SK-N-DZ (cell line): ENCODE measurements at regions not wholly inside any gene's neighbourhood (a gene's known extent, or its start where the extent isn't known, plus 50 kb on each side); places are given as distances from the start of the nearest gene placed in this dataset.

Experiments
- DNase-seq: peaks from one replicate; pipeline ENCODE4 v3.0.0-alpha.2; 2015; ENCODE audit warnings: low spot score

DNA sequence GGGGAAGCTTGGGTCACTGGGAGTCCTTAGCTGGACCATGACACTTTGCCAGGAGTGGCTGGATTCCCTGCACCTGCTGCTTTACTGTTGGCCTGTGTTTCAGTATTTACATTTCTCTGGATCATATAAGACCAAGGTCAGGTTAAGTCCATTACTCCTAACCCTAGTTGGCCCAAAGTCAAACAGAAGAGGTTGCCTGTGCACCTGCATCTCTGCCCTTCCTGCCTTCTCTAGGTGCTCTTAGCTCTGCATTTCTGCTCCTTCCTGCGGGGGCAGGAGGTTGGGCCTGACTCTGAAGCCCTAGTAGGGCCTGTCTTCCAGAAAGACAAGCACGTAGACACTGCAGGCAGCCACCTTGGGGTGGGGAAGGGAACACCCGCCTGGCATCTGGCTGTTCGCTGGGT is 124.3 kb downstream of the RPLP1 start:
- DNase-seq = no peak

DNA sequence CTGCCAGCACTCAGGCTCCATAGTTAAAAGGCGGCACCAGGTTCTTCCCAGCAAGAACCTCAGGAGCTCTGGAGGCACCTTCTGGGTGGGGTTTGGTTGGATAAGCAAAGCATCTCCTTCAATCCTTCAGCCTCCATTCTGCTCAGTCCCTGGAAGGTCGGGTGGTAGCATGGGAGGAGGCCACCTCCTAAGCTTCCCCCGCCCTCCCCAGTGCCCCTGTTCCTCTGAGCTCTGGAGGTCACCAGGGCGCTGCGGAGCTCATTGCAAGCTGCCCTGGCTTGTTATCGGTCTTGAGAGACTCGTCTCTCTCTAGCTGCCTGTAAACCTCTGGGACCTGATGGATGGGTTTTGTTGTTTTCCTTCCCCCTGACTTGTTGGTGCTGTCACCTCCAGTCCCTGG is 124.8 kb downstream of the RPLP1 start:
- no peak for DNase-seq

DNA sequence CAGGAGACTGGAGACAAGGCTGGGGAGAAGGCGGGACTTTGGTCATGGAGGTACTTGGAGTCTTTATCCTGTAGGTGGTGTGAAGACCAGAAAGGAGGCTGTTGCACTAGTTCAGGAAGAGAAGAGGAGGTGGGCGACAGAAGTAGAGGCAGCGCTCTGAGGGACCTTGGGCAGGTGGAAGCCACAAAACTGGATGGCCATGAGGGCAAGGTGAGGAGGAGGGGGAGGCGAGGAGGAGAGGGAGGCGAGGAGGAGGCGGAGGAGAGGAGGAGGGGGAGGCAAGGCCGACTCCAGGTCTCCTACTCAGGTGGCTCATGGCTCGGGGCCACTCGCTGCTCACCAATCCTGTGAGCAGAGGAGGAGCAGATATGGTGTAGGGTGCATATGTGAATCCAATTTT is 125.6 kb downstream of the RPLP1 start:
- no peak for DNase-seq

DNA sequence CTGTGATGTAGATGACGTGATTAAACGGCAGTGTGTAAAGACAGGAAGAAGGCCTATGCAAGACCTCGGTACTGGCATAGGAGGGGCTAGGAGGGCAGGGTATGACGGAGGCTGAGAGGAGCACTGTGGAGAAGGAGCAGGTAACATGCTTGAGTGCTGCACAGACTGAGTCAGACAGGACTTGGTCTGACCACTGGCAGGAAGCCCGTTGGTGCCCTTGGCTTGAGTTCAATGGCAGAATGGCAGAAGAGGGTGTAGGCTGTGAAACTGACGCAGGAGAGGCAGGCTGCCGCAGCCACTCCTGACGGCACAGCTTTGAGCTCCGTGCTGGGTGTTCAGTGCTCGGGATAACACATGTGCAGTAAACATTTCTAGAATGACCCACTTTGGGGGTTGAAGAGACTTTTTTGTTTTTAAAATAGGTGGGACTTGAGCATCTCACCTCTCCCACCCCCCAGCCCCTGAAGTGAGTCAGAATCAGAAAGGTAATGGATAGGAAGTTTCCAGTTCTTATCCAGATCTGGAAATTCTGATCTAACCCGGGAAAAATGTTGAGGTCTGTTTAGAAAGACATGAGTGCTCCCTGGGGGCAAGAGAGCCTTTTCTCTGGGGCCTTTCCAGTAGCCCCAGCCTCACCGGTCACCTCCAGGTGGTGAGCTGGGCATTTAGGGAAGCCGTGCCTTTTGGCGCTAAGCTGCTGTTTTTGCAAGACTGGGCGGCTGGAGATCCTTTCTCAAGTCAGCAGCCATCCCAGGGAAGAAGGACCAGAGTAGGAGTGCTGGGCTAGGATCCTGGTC is 126.4 kb downstream of the RPLP1 start:
- DNase-seq = no peak

DNA sequence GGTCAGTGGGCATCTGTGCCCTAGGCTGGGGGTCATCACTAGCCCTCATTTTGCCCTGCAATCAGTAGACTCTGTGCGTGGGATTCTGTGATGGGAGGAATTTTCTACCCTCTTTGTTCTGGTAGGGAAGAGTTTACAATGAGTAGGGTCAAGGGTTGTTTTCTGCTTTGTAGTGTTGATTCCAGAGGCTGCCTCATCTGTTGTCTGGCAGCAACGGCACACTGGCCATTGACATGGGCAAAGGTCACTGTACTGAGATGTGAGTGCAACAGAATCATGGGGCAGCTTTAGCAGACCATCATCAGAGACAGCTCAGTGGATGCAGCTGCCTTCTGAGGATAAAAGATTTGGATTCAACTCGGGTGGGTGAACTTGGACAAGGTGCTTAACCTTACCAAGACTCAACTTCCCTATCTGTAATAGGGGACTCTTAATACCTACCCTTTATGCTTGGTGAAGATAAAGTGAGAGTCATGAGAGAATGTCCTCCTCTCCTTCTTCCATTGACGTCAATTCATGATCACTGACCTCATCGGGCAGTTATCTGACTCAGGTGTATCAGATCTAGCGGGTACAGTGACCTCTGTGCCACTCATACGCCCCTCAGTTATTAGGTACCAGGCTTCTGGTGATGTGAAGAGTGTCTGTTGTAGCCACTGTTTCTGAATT is 127.5 kb downstream of the RPLP1 start:
- no peak for DNase-seq

DNA sequence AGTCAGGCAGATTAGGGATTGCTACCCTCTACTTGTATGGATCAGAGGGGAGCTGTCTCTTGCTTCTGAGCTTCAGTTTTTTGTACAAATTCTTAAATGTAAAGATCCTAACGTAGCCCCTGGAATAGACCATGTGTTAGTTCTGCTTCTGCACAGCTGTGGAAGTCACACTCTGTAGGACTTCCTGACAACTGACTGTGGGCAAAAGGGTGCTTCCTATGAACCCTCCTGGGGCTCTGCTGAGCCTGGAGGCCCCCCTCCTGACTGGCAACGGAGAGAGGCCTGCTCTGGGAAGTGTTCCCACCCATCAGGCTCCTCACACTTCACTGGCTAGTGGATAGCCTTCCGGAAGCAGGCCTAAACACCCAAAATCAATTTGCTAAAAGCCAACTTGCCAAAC is 131.0 kb downstream of the RPLP1 start:
- DNase-seq = no peak

DNA sequence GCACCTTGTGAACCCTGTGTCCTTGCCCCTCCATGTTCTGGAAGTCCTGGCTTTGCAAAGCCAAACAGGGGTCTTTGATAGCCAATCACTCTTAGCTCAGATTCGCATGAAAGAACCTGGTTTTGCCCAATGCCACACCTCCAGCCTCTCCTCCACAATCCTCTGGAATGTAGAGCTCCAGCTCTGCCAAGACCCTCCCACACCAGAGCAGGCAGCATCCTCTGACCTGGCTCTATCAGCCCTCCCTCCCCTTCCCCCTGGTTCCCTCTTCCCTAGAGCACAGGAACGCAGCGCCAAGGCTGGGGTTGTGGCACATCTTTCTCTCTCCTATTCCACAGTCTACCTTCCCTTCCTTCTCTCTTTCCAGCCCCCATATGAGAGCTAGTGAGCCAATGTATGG is 133.3 kb downstream of the RPLP1 start:
- no peak for DNase-seq

DNA sequence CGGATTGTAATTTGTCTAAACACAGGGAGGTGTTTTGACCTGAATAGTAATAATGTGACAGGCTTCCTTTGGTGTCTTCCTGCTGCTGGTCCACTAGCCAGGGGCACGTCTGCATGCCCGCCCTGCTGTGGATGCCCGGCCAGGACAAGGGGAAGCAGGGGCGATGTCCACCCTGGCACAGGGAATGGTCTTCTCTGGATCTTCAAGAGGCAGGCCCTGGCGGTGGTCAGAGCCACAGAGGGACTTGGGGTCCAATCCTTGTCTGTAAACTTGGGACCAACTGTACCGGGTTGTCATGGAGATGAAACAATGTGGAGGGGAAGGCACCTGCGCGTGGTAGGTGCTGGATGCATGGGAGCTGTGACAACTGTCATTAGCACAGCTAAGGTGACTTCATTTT is 134.1 kb downstream of the RPLP1 start:
- no peak for DNase-seq

DNA sequence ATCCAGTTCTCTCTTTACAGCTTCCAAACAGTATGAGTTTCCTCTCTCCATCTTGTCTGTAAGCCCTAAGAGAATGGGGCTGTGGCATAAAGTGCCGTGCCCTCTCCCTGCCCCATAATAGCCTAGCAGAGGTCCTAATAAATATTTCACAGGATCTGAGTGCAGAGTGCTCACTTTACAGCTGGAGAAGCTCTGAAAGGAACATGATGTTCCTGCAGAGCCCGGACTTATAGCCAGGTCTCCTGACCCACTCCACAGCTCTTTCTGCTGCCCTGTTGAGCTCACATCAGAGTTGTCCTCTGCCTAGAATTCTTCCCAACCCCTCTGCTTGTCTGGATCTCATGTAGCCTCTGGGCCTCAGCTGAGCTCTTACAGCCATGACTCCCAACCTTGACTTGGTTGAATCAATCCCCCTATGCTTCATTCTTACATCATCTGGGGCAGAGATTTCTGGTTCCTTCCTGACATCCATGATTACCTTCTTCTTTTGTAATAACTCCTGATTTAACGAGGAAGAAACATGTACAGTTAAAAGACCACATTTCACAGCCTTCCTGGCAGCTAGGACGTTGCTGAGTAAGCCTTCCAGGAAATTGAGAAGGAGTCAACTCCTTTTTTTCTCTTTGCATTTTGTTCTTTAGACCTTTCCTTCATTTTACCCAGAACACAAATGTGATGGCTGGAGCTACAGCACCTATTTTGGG is 135.3 kb downstream of the RPLP1 start:
- DNase-seq = no peak

DNA sequence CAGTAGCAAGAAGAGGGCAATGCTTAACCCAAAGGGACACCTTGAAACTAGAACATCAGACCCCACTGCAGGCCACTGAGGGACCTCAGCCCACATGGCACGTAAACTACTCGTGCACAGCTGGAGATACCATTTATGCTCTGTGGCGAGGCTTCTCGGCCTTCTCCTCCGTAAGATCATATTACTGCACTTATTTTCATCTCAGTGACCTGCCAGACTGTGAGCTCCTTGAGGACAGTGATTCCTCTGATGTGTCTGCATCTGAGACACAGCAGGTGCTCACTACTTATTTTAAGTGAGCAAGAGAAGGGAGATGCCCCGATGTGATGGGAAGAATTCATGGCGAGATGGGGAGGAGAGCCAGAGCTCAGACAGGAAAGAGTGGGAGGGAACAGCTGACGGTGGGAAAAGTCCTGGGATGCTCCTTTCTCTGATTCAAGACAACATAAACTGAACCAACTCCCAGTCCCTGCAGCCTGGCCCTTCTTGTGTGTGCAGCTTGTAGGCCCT is 137.6 kb downstream of the RPLP1 start:
- no peak for DNase-seq

DNA sequence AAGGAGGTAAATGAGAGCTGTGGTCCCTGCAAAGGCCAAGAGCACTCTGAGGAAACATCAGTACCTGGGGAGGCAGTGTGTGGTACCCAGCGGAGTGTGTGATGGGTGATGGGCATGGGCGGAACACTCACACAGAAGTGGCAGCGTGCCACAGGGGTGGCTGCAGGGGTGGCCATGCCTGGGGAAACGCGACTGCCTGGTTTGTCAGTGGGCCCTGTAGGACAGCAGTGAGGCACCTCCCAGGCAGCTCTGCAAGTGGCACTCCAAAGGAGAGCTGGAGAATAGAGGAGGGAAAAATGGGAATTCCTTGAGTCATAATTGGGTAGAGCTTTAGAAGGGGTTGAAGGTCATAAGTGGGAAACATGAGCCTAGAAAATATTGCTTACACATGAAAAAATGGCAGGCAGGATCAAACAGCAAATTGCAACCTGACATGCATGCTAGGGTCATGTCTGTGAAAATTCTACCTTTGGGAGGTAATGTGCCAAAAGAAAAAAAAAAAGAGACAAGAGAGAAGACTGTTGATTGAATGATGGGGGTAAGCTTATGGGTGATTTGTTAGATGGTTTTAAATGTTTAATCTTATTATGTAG is 138.4 kb downstream of the RPLP1 start:
- DNase-seq = no peak

DNA sequence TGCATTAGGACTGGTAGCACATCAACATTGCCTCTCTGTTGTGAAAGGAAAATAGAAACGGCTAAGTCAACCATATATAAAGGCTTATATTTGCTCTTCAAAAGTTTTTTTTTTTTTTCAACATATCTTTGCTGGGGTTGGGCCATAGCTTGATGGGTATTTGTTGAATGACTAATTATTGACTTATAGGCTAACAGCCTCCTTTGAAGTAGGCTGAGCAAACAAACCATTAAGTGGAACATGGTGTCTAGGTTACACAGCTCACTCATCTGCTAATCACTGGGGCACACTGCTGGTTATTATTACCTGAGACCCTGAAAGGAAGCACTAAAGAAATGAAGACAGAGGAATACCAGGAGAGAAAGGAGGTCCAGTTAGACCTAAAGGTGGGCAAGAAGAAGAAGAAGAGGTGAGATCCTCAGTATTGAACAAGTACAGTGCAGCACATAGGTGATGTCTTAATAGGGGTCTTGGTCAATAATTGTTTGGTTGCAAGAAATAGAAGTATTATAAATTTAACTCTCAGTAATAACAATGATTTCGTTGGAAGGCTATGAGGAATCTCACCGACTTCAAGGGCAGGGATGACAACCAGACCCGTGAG is 139.4 kb downstream of the RPLP1 start:
- no peak for DNase-seq

DNA sequence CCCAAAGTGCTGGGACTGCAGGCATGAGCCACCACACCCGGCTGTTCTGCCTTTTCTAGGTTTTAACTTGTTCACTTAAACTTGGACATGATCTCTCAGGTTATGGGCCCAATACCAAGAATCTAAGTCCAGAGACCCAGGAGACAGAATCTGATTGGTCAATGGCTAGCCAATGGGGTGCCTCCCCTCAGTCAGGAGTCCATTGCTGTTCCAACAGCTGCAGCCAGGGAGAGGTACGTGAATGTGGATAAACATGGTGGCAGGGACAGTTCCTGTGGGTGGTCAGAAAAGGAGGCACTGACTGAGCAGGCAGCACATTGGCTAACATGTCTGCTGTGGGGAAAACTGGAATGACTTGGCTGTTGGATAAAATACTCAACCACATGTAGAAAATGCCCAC is 140.3 kb downstream of the RPLP1 start:
- no peak for DNase-seq

DNA sequence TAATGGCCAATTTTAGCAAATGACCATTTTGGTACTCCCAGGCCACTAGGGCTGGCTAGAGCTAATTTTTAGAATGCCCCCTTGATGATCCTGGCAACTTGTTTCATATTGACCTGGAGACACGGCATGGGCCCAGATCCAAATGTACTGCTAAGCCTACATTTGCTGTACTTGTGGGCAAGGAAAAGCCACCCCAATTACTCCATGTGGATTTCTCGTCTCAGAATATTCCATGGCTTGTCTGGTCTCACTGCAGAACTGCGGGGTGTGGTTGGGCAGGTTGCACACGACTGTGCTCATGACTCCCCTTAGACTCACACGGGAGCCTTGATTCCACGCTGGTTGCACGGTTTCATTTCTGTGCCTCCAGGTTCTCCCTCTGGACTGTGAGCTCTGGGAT is 140.9 kb downstream of the RPLP1 start:
- DNase-seq = no peak

DNA sequence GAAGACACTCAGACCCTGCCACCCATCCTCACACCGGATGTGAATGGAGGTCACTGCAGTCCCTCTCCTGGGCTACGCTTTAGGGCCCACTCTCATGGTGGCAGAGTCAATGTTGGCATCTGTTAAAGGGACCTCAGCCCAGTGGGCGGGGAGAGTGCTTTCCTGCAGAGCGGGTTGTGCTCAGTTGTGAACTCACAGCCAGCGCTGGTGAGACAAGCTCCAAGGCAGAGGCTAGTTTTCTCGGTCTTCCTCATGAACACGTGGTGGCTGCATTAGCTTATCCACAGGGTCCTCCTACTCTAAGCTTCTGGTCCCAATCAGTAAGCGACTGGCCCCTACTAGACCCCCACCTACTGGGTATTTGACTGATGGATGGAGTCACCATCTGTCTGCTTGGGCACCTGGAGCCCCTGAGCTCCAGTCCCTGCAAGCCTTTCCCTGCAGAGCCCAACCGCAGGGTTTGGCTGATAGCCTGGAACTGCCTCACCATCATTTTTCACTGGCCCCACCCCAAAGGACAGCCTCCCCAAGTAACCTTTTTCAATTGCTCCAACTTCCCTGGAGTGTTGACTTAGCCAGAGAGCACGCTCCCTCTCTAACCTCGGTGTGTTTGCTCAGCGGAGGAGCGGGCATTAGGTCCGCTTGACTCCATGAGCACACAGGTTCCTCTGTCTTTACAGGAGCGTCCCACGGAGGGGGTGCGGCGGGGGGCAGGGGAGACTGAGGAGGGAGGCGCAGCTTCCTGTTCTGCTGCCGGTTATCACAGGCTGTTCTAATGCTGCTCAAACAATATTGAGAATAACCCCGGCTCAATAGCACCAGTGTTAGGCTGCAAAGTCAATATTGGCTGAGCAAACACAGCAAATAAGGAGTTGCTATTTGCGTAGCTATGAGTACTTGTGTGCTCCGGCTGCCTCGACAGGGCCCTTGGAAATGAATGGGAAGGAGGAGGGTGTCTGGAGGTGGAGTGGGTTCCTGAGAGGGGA is 141.7 kb downstream of the RPLP1 start:
- no peak for DNase-seq

DNA sequence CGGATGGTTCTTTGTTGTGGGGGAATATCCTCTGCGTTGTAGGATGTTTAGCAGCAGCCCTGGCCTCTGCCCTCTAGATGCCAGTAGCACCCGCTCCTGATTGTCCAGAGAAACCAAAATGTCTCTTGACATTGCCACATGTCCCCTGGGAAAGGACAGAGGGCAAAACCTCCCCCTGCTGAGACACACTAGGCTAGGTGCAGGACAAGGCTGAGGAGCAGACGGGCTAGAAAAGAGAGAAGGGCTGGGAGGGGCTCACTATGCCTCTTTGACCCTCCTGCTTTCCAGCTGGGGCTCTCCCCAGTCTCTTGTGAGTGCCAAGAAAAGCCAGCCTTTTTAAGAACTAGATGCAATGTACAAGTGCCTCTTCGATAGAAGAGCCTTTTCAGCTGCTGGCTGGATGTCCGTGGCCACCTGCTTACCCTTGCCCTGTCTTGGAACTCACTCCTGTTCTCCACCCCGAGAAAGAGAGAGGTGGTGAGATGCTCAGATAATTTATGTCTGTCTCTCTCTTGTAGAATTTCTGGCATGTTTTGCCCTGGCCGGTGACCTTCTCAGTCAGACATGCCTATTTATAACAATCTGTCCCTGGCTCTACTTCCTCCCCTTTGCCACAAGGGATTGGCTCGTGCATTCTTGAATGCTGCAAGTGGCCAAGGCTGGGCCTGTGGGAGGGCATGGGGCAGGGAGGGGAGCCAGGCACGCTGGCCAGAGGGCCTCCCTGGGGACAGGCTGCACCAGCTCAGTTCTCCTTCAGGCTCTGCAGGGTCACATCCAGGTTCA is 142.6 kb downstream of the RPLP1 start:
- no peak for DNase-seq

DNA sequence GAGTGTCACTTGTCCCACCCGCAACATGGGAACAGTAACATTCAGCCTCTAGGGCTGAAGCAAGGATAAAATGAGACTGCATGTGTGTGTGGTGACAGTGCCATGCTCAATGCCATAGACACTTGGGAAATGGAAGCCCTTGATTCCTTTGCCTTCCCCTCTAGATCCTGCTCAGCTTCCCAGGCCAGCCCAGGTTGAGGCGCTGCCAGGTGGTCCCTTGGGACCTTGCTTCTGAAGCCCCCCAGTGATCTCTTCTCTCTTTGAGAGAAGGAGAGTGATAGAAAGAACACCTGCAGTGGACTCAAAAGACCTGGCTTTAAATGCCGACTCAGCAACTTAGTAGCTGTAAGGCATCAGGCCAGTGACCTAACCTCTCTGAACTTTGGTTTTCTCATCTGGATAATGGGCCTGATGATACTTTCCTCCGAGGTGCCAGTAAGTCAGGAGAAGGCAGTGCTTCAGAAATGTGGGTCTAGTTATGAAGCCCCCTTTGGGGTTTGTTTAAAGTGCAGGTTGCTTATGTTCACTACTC is 144.5 kb downstream of the RPLP1 start:
- DNase-seq = no peak

DNA sequence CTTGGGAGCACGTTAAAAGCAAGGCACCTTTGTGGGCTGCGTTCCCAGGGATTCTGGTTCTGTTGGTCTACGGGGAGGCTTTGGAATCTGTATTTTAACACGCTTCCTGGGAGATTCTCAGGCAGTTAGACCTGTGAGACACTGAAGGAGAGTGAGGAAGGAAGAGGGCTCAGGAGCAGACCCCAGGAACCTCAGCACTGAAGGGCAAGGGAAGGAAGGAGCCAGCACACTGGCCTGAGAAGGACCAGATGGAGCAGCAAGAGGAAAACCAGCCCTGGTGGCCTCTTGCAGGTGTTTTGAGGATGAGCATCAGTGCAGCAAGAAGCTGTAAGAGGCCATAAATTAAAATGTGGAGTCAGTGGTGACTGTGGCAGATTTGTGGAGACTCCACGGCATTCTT is 146.7 kb downstream of the RPLP1 start:
- no peak for DNase-seq

DNA sequence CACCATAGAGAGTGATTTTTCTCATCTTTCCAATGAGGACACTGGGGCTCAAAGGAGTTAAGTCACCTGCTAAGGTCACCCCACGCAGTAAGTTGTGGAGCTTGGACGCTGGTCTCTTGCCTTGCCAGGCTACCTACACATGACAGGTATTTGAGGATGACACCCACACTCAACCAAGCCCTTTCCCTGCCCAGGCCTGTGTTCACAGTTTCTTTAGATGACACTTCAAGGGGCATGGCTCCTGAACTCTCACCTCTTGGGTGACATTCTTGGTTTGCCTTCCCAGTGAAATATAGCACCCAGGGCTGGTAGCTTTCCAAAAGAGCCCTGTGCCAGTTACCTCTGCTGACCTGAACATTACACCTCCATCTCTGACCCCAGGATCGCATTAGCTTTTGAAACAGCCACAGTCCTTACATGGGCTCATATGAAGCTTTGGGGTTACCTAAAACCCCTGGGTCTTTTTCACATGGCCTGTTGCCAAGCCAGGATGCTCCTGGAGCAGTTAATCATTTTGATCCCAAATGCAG is 148.0 kb downstream of the RPLP1 start:
- DNase-seq = no peak
